ENCODE measurements at regions not wholly inside any gene's neighbourhood (a gene's known extent, or its start where the extent isn't known, plus 50 kb on each side); places are given as distances from the start of the nearest gene placed in this dataset.

DNA sequence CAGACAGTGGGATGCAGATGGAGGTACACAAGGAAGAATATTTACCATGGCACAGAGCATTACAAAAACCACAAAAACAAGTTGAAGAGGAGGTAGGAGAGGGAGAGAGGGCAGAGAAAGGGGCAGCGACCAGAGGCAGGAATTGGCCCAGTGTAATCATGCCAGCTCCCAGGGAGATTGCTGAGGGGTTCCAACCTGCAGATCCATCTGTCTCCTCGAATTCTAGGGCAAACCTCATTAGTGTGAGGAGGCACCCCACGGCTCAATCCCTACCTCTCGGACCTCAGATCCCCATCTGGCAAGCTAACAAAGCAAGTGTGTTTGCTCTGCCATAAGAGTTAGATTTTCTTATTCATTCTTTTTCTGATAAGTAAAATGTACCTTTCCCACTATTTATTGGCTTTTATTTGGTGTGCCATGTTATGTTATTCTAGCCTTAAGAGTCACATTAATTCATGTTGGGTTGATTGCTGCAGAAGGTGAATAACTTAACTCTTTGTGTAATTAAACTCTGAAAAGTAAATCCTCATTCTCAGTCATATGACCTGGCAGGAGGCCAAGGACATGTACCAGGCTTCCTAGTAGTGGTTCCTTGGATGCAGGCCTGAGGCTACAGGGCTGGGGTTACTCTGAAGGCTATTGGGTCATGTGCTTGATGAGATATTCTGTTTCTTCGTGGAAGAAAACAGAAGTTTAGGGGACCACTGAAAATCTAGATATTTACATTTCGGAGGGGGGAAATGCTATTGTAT lies 315.2 kb upstream of the ATP10B start:
- no peak for DNase-seq (ENCODE audit: low read depth)
- TF ChIP-seq, protein P1, sequence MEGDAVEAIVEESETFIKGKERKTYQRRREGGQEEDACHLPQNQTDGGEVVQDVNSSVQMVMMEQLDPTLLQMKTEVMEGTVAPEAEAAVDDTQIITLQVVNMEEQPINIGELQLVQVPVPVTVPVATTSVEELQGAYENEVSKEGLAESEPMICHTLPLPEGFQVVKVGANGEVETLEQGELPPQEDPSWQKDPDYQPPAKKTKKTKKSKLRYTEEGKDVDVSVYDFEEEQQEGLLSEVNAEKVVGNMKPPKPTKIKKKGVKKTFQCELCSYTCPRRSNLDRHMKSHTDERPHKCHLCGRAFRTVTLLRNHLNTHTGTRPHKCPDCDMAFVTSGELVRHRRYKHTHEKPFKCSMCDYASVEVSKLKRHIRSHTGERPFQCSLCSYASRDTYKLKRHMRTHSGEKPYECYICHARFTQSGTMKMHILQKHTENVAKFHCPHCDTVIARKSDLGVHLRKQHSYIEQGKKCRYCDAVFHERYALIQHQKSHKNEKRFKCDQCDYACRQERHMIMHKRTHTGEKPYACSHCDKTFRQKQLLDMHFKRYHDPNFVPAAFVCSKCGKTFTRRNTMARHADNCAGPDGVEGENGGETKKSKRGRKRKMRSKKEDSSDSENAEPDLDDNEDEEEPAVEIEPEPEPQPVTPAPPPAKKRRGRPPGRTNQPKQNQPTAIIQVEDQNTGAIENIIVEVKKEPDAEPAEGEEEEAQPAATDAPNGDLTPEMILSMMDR (conservative IDR thresholded peaks at IDR 0.05; ENCODE audit: control insufficient read depth, insufficient read depth, low read depth, low read length), result no peak
- H3K4me3 ChIP-seq (ENCODE audit: control insufficient read depth, low read depth, low read length), result no peak overlapping the region

DNA sequence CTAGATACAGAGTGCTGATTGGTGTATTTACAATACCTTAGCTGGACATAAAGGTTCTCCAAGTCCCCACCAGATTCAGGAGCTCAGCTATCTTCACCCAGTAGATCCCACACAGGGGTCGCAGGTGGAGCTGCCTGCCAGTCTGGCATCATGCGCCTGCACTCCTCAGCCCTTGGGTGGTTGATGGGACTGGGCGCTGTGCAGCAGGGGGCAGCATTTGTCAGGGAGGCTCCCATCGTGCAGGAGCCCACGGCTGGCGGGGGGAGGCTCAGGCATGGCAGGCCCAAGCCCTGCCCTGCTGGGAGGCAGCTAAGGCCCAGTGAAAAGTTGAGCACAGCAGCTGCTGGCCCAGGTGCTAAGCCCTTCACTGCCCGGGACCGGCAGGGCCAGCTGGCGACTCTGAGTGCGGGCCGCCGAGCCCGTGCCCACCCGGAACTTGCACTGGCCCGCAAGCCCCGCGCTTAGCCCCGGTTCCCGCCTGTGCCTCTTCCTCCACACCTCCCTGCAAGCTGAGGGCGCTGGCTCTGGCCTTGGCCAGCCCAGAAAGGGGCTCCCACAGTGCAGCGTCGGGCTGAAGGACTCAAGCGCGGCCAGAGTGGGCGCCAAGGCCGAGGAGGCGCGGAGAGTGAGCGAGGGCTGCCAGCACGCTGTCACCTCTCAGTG lies 314.1 kb upstream of the ATP10B start:
- DNase-seq (ENCODE audit: low read depth), result no peak
- TF ChIP-seq, protein P1 (conservative IDR thresholded peaks at IDR 0.05; ENCODE audit: control insufficient read depth, insufficient read depth, low read depth, low read length), result no peak
- no peak overlapping the region for H3K4me3 ChIP-seq (ENCODE audit: control insufficient read depth, low read depth, low read length)

DNA sequence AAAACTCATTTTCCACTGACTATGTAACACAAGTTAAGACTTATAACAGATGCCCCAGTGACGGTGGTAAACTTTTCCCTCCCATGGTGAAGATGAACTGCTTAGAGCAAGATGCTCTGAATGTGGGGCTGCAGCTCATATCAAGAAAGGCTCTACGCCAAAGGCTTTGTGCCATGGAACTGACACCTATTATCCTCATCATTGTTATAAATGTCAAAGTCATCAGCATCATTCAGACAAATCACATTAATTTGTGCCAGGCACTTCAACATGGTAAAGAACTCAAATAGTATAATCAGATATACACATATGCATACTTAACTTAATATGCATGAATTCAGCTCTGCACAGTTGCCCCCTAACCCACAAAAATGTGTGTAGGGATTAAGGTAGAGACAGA lies 305.9 kb upstream of the ATP10B start:
- TF ChIP-seq, protein P1 (conservative IDR thresholded peaks at IDR 0.05; ENCODE audit: control insufficient read depth, insufficient read depth, low read depth, low read length), result no peak
- no peak overlapping the region for H3K4me3 ChIP-seq (ENCODE audit: control insufficient read depth, low read depth, low read length)
- no peak for DNase-seq (ENCODE audit: low read depth)

DNA sequence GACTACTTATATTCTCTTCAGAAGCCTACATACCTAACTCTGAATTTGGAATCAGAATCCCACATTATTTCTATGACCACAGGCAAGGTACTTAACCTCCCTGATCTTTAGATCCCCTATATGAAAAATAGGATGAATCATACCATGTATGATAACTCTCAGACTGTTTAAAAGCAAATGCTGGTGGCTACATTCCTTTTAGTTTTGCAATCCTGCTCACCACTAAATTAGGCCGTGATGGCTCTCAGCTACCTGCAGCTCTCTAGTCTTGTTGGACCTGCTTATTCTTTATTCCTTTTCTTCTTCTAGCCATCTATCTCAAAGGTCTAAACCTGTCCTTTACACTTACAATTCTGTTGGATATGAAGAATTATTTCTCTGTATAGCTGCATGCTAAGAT lies 303.4 kb upstream of the ATP10B start:
- H3K4me3 ChIP-seq (ENCODE audit: control insufficient read depth, low read depth, low read length), result no peak overlapping the region
- DNase-seq (ENCODE audit: low read depth), result no peak
- TF ChIP-seq, protein P1 (conservative IDR thresholded peaks at IDR 0.05; ENCODE audit: control insufficient read depth, insufficient read depth, low read depth, low read length), result no peak

DNA sequence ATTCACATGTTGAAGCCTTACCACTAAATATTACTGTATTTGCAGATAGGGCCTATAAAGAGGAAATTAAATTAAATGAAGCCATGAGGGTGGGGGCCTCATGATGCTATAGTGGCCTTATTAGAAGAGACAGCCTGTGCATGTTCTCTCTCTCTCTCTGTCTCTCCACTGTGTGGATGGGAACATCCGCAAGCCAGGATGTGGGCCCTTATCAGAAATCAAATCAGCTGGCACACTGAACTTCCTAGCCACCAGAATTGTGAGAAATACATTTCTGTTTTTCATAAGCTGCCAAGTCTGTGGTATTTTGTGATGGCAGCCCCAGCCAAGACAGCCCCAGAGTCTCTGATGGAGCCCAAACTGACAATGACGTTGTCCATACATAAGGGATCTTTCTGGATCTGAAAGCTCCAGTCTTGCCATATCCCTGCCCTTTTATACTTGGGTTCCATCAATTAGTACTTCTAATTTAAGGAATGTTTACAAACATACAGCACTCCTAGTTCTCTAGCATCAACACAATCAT lies 300.5 kb upstream of the ATP10B start:
- DNase-seq (ENCODE audit: low read depth), result no peak
- TF ChIP-seq, protein P1 (conservative IDR thresholded peaks at IDR 0.05; ENCODE audit: control insufficient read depth, insufficient read depth, low read depth, low read length), result no peak
- no peak overlapping the region for H3K4me3 ChIP-seq (ENCODE audit: control insufficient read depth, low read depth, low read length)

DNA sequence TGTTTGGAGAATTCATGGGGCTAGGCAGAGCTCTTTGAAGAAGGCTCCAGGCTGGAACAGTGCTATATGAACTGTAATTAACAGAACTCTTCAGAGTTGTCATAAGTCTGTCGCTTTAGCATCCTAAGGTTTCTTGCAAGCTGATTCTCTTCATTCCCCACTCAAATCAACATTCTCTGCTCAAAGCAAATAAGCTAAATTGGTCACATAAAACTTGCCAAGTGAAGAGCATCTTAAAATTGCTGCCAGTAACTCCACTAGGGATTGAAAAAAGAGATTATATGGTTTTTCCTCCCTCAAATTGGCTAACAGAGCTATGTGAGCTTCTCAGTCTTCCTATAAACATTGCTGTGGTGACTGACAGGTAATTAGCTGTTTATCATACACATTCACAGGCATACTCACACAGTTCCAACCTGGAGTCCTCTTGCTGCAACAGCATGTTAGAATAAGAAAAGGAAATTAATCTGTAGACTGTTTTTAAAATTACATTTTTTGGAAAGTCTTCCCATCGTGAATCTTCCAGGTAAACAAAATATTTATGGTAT lies 298.5 kb upstream of the ATP10B start:
- H3K4me3 ChIP-seq (ENCODE audit: control insufficient read depth, low read depth, low read length), result no peak overlapping the region
- DNase-seq (ENCODE audit: low read depth), result no peak
- TF ChIP-seq, protein P1 (conservative IDR thresholded peaks at IDR 0.05; ENCODE audit: control insufficient read depth, insufficient read depth, low read depth, low read length), result no peak

Data from fibroblast of mammary gland (primary cell).